Cardiac muscle cell (in vitro differentiated cells and primary cell): ENCODE measurements at regions not wholly inside any gene's neighbourhood (a gene's known extent, or its start where the extent isn't known, plus 50 kb on each side); places are given as distances from the start of the nearest gene placed in this dataset.
"Not testable (repeated sequence)": the region's sequence is repeated elsewhere in the genome, so short reads cannot be mapped to it uniquely, and the experiment has no call there.

Source experiments
- DNase-seq, 2 donors: peaks; one replicate each; pipeline versions ENCODE4 v3.0.0 to v3.0.0-alpha.2; 2010 to 2017; ENCODE audit warnings: low read depth in 1 of 2, low spot score in 1 of 2
- H3K27ac ChIP-seq: fragments of 200-600 bp; sonication (generic); 2 replicates; pipeline ENCODE4 v1.5.1; 2016
- H3K27me3 ChIP-seq: fragments of 200-600 bp; sonication (generic); 2 replicates; pipeline ENCODE4 v1.6.0; 2016; ENCODE audit warnings: control low read depth
- H3K36me3 ChIP-seq: fragments of 200-600 bp; sonication (generic); 2 replicates; pipeline ENCODE4 v1.5.1; 2016; ENCODE audit warnings: control low read depth
- H3K4me1 ChIP-seq: fragments of 200-600 bp; sonication (generic); 2 replicates; pipeline ENCODE4 v1.8.1; 2017; ENCODE audit warnings: low read depth, mild to moderate bottlenecking, mixed run types
- H3K4me3 ChIP-seq: fragments of 200-600 bp; sonication (generic); 2 replicates; pipeline ENCODE4 v1.5.1; 2016; ENCODE audit warnings: mild to moderate bottlenecking
- H3K9me3 ChIP-seq: fragments of 200-600 bp; sonication (generic); 2 replicates; pipeline ENCODE4 v1.5.1; 2017; ENCODE audit warnings: low read depth, mild to moderate bottlenecking, control low read depth
- CTCF ChIP-seq: IDR thresholded peaks from 2 replicates; pipeline ENCODE4 v1.5.1; 2012; ENCODE audit warnings: low read depth, mild to moderate bottlenecking, low read length

DNA sequence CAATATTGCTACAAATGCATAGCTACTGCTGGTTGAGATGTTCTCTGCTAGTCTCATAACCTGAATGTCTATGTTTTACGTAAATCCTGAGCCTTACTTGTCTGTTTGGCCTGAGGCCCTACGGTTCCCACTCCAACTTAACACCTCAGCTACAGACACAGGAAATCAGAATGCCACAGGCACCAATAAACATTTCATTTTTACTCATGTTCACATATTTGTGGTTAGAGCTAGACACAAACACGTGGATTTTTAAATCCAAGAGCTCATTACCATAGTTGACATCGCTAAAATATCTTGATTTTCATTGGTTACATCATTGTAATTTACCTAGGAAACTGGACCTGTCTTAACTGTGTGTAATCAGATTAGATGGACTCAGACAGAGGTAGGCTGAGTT is 263.8 kb upstream of the CDH19 start:
- no peaks in the 10 kb centered on the region for H3K36me3 ChIP-seq
- H3K4me3 ChIP-seq: no peak overlapping the region
- H3K27me3 ChIP-seq: no peaks in the 10 kb centered on the region
- H3K4me1 ChIP-seq: no peaks in the 10 kb centered on the region
- no peak for DNase-seq
- H3K9me3 ChIP-seq: no peaks in the 10 kb centered on the region
- TF ChIP-seq CTCF: no peak
- H3K27ac ChIP-seq: no peak overlapping the region

DNA sequence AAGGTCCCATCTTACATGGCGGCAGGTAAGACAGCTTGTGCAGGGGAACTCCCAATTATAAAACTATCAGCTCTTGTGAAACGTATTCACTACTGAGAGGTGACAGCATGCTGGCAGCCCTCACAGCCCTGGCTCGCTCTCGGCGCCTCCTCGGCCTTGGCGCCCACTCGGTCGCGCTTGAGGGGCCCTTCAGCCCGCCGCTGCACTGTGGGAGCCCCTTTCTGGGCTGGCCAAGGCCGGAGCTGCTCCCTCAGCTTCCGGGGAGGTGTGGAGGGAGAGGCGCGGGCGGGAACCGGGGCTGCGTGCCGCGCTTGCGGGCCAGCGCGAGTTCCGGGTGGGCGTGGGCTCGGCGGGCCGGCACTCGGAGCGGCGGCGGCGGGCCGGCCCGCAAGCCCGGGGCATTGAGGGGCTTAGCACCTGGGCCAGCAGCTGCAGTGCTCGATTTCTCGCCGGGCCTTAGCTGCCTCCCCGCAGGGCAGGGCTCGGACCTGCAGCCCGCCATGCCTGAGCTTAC is 262.6 kb upstream of the CDH19 start:
- not testable (repeated sequence) for DNase-seq, H3K9me3 ChIP-seq, H3K36me3 ChIP-seq, H3K4me1 ChIP-seq, H3K27me3 ChIP-seq, H3K27ac ChIP-seq, H3K4me3 ChIP-seq

DNA sequence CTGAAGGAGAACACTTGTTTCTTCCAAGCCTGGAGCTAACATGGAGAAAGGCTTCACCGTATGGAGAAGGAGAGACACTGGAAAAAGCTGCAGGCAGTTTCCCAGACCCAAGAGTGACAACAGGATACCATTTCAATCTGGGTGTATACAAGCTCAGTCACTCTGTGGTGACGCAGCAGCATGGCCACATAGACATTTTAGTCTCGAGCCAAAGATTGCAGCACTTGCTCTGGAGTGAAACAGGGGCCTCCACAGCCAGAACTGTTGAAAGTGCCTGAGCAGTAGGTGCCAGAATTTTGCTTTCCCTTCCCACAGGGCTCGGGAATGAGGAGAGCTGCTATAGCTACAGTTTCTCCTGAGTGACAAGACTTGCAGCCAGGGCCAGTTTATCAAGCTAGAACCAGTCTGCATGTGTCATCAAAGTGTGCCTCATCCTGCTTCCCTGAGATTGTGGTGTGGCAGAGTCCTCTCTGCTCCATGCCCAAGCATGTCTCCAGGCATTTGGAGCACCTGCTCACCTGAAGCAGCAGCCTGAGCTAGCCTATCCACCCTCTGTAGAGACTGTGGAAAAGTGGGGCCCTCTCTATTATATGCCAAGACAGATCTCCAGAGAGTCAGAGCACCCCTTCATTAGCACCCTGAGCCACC is 234.6 kb upstream of the CDH19 start:
- Histone ChIP-seq H3K27me3 (no peaks in the 10 kb centered on the region), H3K9me3 (no peaks in the 10 kb centered on the region), H3K36me3 (no peaks in the 10 kb centered on the region), H3K4me3 (no peak overlapping the region), H3K4me1 (no peaks in the 10 kb centered on the region), H3K27ac (no peak overlapping the region)
- no peak for TF ChIP-seq CTCF
- DNase-seq: no peak

GRCh38 chr18:66833646-66834045 is 229.8 kb upstream of the CDH19 start:
- no peak for DNase-seq
- Histone ChIP-seq H3K9me3 (no peaks in the 10 kb centered on the region), H3K4me3 (no peak overlapping the region), H3K4me1 (no peaks in the 10 kb centered on the region), H3K36me3 (no peaks in the 10 kb centered on the region), H3K27ac (no peak overlapping the region), H3K27me3 (no peaks in the 10 kb centered on the region)
- no peak for TF ChIP-seq CTCF

- Histone ChIP-seq H3K27me3 (no peaks in the 10 kb centered on the region), H3K27ac (no peak overlapping the region), H3K36me3 (no peaks in the 10 kb centered on the region), H3K4me1 (no peaks in the 10 kb centered on the region), H3K9me3 (no peaks in the 10 kb centered on the region), H3K4me3 (no peak overlapping the region)
- no peak for DNase-seq
- TF ChIP-seq CTCF: no peak
Observed at GRCh38 chr18:66826211-66826610, 222.3 kb upstream of the CDH19 start.

DNA sequence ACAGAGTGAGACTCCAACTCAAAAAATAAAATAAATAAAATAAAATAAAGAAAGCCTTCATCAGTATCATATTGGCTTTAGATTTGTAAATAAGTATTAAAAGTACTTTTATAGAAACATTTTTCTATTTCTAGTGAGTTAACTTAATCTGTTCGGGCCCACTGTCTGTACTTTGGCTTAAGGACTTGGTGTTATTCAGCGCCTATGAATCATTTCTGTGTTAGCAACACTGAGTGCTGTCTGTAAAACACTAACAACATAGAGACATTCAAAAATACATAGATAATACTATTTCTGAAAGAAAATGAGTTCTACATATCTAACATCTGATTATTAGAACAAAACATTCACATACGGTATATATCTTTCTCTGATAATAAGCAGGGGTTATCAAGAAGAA is 221.5 kb upstream of the CDH19 start:
- Histone ChIP-seq H3K4me1 (no peaks in the 10 kb centered on the region), H3K9me3 (no peaks in the 10 kb centered on the region), H3K27me3 (no peaks in the 10 kb centered on the region), H3K27ac (no peak overlapping the region), H3K36me3 (no peaks in the 10 kb centered on the region), H3K4me3 (no peak overlapping the region)
- no peak for TF ChIP-seq CTCF
- peak in 1 of 2 donors; percentile 12 for DNase-seq
